ENCODE measurements at regions not wholly inside any gene's neighbourhood (a gene's known extent, or its start where the extent isn't known, plus 50 kb on each side); places are given as distances from the start of the nearest gene placed in this dataset.

GRCh38 chr16:9443864-9444263 is 352.4 kb downstream of the HAPSTR1 start:
- in situ Hi-C loops (cut with HindIII; ENCODE audit: low sequenced_read_pairs), result no loop called here

- in situ Hi-C loops (cut with HindIII; ENCODE audit: low sequenced_read_pairs), result no loop called here
Observed at GRCh38 chr16:9446471-9447194, 355.2 kb downstream of the HAPSTR1 start.

GRCh38 chr16:9447195-9447551 is 355.7 kb downstream of the HAPSTR1 start:
- in situ Hi-C loops (cut with HindIII; ENCODE audit: low sequenced_read_pairs), result no loop called here

GRCh38 chr16:9447699-9448098 is 356.3 kb downstream of the HAPSTR1 start:
- in situ Hi-C loops (cut with HindIII; ENCODE audit: low sequenced_read_pairs), result no loop called here

GRCh38 chr16:9449597-9449996 is 358.2 kb downstream of the HAPSTR1 start:
- in situ Hi-C loops (cut with HindIII; ENCODE audit: low sequenced_read_pairs), result no loop called here

- in situ Hi-C loops (cut with HindIII; ENCODE audit: low sequenced_read_pairs), result no loop called here
Observed at GRCh38 chr16:9457215-9457614, 365.8 kb downstream of the HAPSTR1 start.

- in situ Hi-C loops (cut with HindIII; ENCODE audit: low sequenced_read_pairs), result no loop called here
Observed at GRCh38 chr16:9458816-9459215, 367.4 kb downstream of the HAPSTR1 start.

- in situ Hi-C loops (cut with HindIII; ENCODE audit: low sequenced_read_pairs), result no loop called here
Observed at GRCh38 chr16:9462984-9463383, 371.5 kb downstream of the HAPSTR1 start.

GRCh38 chr16:9463461-9463860 is 372.0 kb downstream of the HAPSTR1 start:
- in situ Hi-C loops (cut with HindIII; ENCODE audit: low sequenced_read_pairs), result no loop called here

GRCh38 chr16:9465161-9465560 is 373.7 kb downstream of the HAPSTR1 start:
- in situ Hi-C loops (cut with HindIII; ENCODE audit: low sequenced_read_pairs), result no loop called here

GRCh38 chr16:9469512-9469911 is 378.1 kb downstream of the HAPSTR1 start:
- in situ Hi-C loops (cut with HindIII; ENCODE audit: low sequenced_read_pairs), result no loop called here

- in situ Hi-C loops (cut with HindIII; ENCODE audit: low sequenced_read_pairs), result no loop called here
Observed at GRCh38 chr16:9476744-9477143, 385.3 kb downstream of the HAPSTR1 start.

GRCh38 chr16:9479008-9479407 is 387.6 kb downstream of the HAPSTR1 start:
- in situ Hi-C loops (cut with HindIII; ENCODE audit: low sequenced_read_pairs), result no loop called here

- in situ Hi-C loops (cut with HindIII; ENCODE audit: low sequenced_read_pairs), result no loop called here
Observed at GRCh38 chr16:9480503-9480902, 389.1 kb downstream of the HAPSTR1 start.

GRCh38 chr16:9481747-9482730 is 390.6 kb downstream of the HAPSTR1 start:
- in situ Hi-C loops (cut with HindIII; ENCODE audit: low sequenced_read_pairs), result no loop called here

GRCh38 chr16:9484426-9484825 is 393.0 kb downstream of the HAPSTR1 start:
- in situ Hi-C loops (cut with HindIII; ENCODE audit: low sequenced_read_pairs), result no loop called here

- in situ Hi-C loops (cut with HindIII; ENCODE audit: low sequenced_read_pairs), result no loop called here
Observed at GRCh38 chr16:9484881-9485280, 393.4 kb downstream of the HAPSTR1 start.

GRCh38 chr16:9489835-9490467 is 398.5 kb downstream of the HAPSTR1 start:
- in situ Hi-C loops (cut with HindIII; ENCODE audit: low sequenced_read_pairs), result no loop called here

- in situ Hi-C loops (cut with HindIII; ENCODE audit: low sequenced_read_pairs), result no loop called here
Observed at GRCh38 chr16:9495824-9496223, 404.4 kb downstream of the HAPSTR1 start.

GRCh38 chr16:9497750-9498149 is 406.3 kb downstream of the HAPSTR1 start:
- in situ Hi-C loops (cut with HindIII; ENCODE audit: low sequenced_read_pairs), result no loop called here

- in situ Hi-C loops (cut with HindIII; ENCODE audit: low sequenced_read_pairs), result no loop called here
Observed at GRCh38 chr16:9499941-9500593, 408.6 kb downstream of the HAPSTR1 start.

All from DLD1 (cell line).